Liver (tissue), 3 donors: ENCODE measurements at regions not wholly inside any gene's neighbourhood (a gene's known extent, or its start where the extent isn't known, plus 50 kb on each side); places are given as distances from the start of the nearest gene placed in this dataset.

Experiments used
- JUND ChIP-seq, 2 donors: IDR thresholded peaks; 2 replicates each; pipeline ENCODE4 v1.6.1; 2016; ENCODE audit warnings: antibody characterized with exemption in 2 of 2
- TAF1 ChIP-seq: conservative IDR thresholded peaks from 2 replicates; pipeline ENCODE4 v1.6.1; 2016; ENCODE audit warnings: antibody characterized with exemption, mild to moderate bottlenecking
- YY1 ChIP-seq: IDR thresholded peaks from 2 replicates; pipeline ENCODE4 v1.6.1; 2016; ENCODE audit warnings: antibody characterized with exemption, mild to moderate bottlenecking
- TF ChIP-seq, protein P1 (sequence below): fragments of 150-350 bp; IDR thresholded peaks from 2 replicates; pipeline ENCODE4 v1.5.1; 2017; ENCODE audit warnings: improper control_type of control experiment, low read depth, low read length; ENCODE audit not compliant: missing input control
- TF ChIP-seq, protein P2 (sequence below): IDR thresholded peaks from 2 replicates; pipeline ENCODE4 v1.6.1; 2016; ENCODE audit warnings: antibody characterized with exemption
- donor health status: healthy.
- donor health status: healthy.

DNA sequence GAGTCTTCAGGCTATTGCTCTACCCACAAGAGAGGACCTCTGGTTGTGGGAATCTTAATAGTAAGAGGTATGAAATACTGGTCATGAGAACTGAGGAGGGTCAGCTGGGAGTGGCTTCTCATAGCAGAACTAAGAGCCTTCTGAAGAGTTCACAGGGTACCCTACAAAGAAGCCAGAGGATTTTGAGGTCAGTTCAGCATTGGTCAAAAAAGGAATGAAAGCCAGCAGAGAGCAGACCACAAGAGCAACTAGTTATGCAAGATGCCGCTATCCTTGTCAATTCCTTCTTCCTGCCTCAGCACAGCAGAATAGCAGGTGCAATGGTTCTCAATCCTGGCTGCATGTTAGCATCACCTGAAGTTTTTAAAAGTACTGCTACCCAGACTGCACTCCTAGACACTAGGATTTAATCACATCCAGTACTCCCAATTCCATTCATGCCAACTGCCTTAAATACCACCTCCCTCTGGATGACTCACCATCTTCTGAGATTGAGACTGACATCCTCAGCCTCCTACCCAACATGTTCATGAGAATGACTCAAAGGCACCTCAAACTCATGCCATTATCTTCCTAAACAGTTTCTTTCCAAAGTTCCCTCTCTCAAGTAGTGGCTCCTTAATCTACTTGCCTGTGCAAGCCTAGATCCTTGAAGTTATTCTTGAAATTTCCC lies 81.0 kb upstream of the RBMS1 start:
- no peak for TF ChIP-seq TAF1
- TF ChIP-seq, protein P1, sequence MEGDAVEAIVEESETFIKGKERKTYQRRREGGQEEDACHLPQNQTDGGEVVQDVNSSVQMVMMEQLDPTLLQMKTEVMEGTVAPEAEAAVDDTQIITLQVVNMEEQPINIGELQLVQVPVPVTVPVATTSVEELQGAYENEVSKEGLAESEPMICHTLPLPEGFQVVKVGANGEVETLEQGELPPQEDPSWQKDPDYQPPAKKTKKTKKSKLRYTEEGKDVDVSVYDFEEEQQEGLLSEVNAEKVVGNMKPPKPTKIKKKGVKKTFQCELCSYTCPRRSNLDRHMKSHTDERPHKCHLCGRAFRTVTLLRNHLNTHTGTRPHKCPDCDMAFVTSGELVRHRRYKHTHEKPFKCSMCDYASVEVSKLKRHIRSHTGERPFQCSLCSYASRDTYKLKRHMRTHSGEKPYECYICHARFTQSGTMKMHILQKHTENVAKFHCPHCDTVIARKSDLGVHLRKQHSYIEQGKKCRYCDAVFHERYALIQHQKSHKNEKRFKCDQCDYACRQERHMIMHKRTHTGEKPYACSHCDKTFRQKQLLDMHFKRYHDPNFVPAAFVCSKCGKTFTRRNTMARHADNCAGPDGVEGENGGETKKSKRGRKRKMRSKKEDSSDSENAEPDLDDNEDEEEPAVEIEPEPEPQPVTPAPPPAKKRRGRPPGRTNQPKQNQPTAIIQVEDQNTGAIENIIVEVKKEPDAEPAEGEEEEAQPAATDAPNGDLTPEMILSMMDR: no peak
- no peak for TF ChIP-seq JUND (IDR thresholded peaks at IDR 0.05)
- TF ChIP-seq, protein P2, sequence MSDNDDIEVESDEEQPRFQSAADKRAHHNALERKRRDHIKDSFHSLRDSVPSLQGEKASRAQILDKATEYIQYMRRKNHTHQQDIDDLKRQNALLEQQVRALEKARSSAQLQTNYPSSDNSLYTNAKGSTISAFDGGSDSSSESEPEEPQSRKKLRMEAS: no peak
- TF ChIP-seq YY1: no peak
